GM12878 (cell line): ENCODE measurements at regions not wholly inside any gene's neighbourhood (a gene's known extent, or its start where the extent isn't known, plus 50 kb on each side); places are given as distances from the start of the nearest gene placed in this dataset.

Experiments used
- ATAC-seq: fragments of 200-7000 bp; cut with Tn5 transposase; 3 replicates; pipeline ENCODE4 v1.9.1; 2020; ENCODE audit warnings: mild to moderate bottlenecking, moderate library complexity
- BruUV-seq: library from RNA; stranded (reverse); fragments of 400-500 nt; replicated peaks from 2 replicates; lab custom pipeline; 2021; lab: Mats Ljungman, UMichigan
- CTCF ChIA-PET: fragments of 300-600 bp; sonication (Branson Sonifier 250); formaldehyde crosslinking; extraction: SDS; loops from one replicate; lab custom pipeline; 2021; ENCODE audit warnings: inconsistent platforms; lab: Yijun Ruan, JAX
- POLR2A ChIA-PET: fragments of 350-600 bp; formaldehyde crosslinking; extraction: SDS; loops from one replicate; lab custom pipeline; 2021; ENCODE audit warnings: inconsistent platforms; lab: Charles Lee
- RAD21 ChIA-PET: fragments of 300-600 bp; sonication (Branson Sonifier 250); formaldehyde crosslinking; loops from one replicate; lab custom pipeline; 2023; ENCODE audit warnings: antibody characterized with exemption; ENCODE audit not compliant: unreplicated experiment; lab: Charles Lee
- SMC1A ChIA-PET: fragments of 300-600 bp; sonication (Branson Sonifier 250); formaldehyde crosslinking; loops from one replicate; lab custom pipeline; 2023; ENCODE audit not compliant: unreplicated experiment, uncharacterized antibody; lab: Charles Lee
- DNase-seq: peaks from one replicate; pipeline ENCODE4 v3.0.0-alpha.2; 2011; ENCODE audit warnings: low read depth, low spot score
- FAIRE-seq: peaks from 3 replicates; lab custom pipeline; 2011; peaks lifted over from hg19 to GRCh38; lab: Jason Lieb, UNC
- H2AFZ ChIP-seq: 2 replicates; pipeline ENCODE4 v1.6.0; 2011; ENCODE audit warnings: low read depth, low read length, control low read depth; ENCODE audit not compliant: control insufficient read depth
- H3K27ac ChIP-seq: 2 replicates; pipeline ENCODE4 v1.5.1; 2011; ENCODE audit warnings: control low read depth; ENCODE audit not compliant: control insufficient read depth, insufficient read depth
- H3K27me3 ChIP-seq, 2 experiments: replicated peaks in 1 of 2; 2 replicates each; pipeline versions ENCODE4 v1.6.0 to v1.6.1; 2011; ENCODE audit warnings: low read length in 1 of 2; ENCODE audit not compliant: control insufficient read depth in 2 of 2, insufficient read depth in 2 of 2
- H3K36me3 ChIP-seq, 2 experiments: 2 replicates each; pipeline ENCODE4 v1.5.1; 2011; ENCODE audit warnings: low read length in 1 of 2; ENCODE audit not compliant: control insufficient read depth in 2 of 2, insufficient read depth in 2 of 2
- H3K4me1 ChIP-seq: 2 replicates; pipeline ENCODE4 v1.6.1; 2011; ENCODE audit warnings: mild to moderate bottlenecking, low read length, moderate library complexity, mixed read lengths; ENCODE audit not compliant: control insufficient read depth, insufficient read depth
- H3K4me2 ChIP-seq: 2 replicates; pipeline ENCODE4 v1.6.0; 2011; ENCODE audit warnings: control low read depth; ENCODE audit not compliant: control insufficient read depth, insufficient read depth
- H3K4me3 ChIP-seq: fragments of 200-600 bp; sonication (generic); 2 replicates; pipeline ENCODE4 v1.5.1; 2016
- H3K79me2 ChIP-seq: 2 replicates; pipeline ENCODE4 v1.6.0; 2011; ENCODE audit warnings: low read length; ENCODE audit not compliant: control insufficient read depth, insufficient read depth
- H3K9ac ChIP-seq: 2 replicates; pipeline ENCODE4 v1.8.0; 2011; ENCODE audit warnings: low read length, control low read depth, mixed read lengths; ENCODE audit not compliant: control insufficient read depth, insufficient read depth
- H3K9me3 ChIP-seq: replicated peaks from 3 replicates; pipeline ENCODE4 v1.5.1; 2011; ENCODE audit warnings: mild to moderate bottlenecking, low read length; ENCODE audit not compliant: control insufficient read depth, insufficient read depth
- H4K20me1 ChIP-seq: 2 replicates; pipeline ENCODE4 v1.6.0; 2011; ENCODE audit not compliant: control insufficient read depth, insufficient read depth
- ATF3 ChIP-seq: IDR thresholded peaks from 2 replicates; pipeline ENCODE4 v1.6.1; 2011; ENCODE audit warnings: low read depth, mild to moderate bottlenecking, low read length, moderate library complexity, borderline replicate concordance; ENCODE audit errors: extremely low read depth
- BRCA1 ChIP-seq: IDR thresholded peaks from 2 replicates; pipeline ENCODE4 v1.6.1; 2011; ENCODE audit warnings: low read depth, low read length, improper control_type of control experiment
- E4F1 ChIP-seq: fragments of 450-650 bp; IDR thresholded peaks from 2 replicates; pipeline ENCODE4 v1.6.1; 2018; ENCODE audit warnings: borderline replicate concordance, mild to moderate bottlenecking; ENCODE audit not compliant: partially characterized antibody
- IKZF1 ChIP-seq: fragments of 450-650 bp; conservative IDR thresholded peaks from 2 replicates; pipeline ENCODE4 v1.6.1; 2017; ENCODE audit warnings: antibody characterized with exemption, mild to moderate bottlenecking
- MTA2 ChIP-seq: fragments of 450-650 bp; IDR thresholded peaks from 2 replicates; pipeline ENCODE4 v1.6.1; 2016; ENCODE audit warnings: low read depth, mild to moderate bottlenecking, moderate library complexity
- PAX5 ChIP-seq: IDR thresholded peaks from 2 replicates; pipeline ENCODE4 v1.6.1; 2011; ENCODE audit warnings: low read depth, low read length, borderline replicate concordance
- PML ChIP-seq: IDR thresholded peaks from 2 replicates; pipeline ENCODE4 v1.6.1; 2012; ENCODE audit warnings: low read length, inconsistent platforms
- RBBP5 ChIP-seq: fragments of 200-600 bp; sonication (generic); conservative IDR thresholded peaks from 2 replicates; pipeline ENCODE4 v1.6.1; 2016
- SMARCA5 ChIP-seq: fragments of 450-650 bp; IDR thresholded peaks from 2 replicates; pipeline ENCODE4 v1.6.1; 2017; ENCODE audit warnings: mild to moderate bottlenecking
- SPI1 ChIP-seq: IDR thresholded peaks from 2 replicates; pipeline ENCODE4 v1.6.1; 2011; ENCODE audit warnings: low read depth, mild to moderate bottlenecking, low read length, moderate library complexity, borderline replicate concordance; ENCODE audit not compliant: insufficient read depth
- ZNF274 ChIP-seq: IDR thresholded peaks from one replicate; pipeline ENCODE4 v1.8.0; 2011; ENCODE audit not compliant: insufficient read length, insufficient read depth
- ZNF592 ChIP-seq: fragments of 450-650 bp; IDR thresholded peaks from 2 replicates; pipeline ENCODE4 v1.6.1; 2017; ENCODE audit warnings: mild to moderate bottlenecking, moderate library complexity
- WGBS: methylation state at CpG from one replicate; pipeline ENCODE4 v1.1.6; 2016; ENCODE audit warnings: low lambda C conversion rate; ENCODE audit not compliant: insufficient replicate concordance, insufficient coverage; ENCODE audit errors: missing lambda C conversion rate; 5-methylcytosine and 5-hydroxymethylcytosine counted together
- in situ Hi-C: fragments of 300-500 bp; cut with MboI; formaldehyde crosslinking; loops from 9 replicates; pipeline ENCODE4 v1.14.3; 2018; ENCODE audit warnings: mixed read lengths
- intact Hi-C: fragments of 100-400 bp; cut with micrococcal nuclease; formaldehyde crosslinking; loops from one replicate; pipeline ENCODE4 v1.14.2; 2022; ENCODE audit not compliant: unreplicated experiment

GRCh38 chrX:143306991-143307937 is 210.0 kb downstream of the SPANXN3 start:
- BruUV-seq: no TSS peak
- Histone ChIP-seq H3K27me3 (no peaks in the 10 kb centered on the region), H3K4me3 (no peak overlapping the region), H3K27ac (no peak overlapping the region), H3K79me2 (no peaks in the 10 kb centered on the region), H2AFZ (no peak overlapping the region), H4K20me1 (no peaks in the 10 kb centered on the region), H3K4me2 (no peak overlapping the region), H3K36me3 (no peaks in the 10 kb centered on the region), H3K9me3 (no peaks in the 10 kb centered on the region), H3K4me1 (no peaks in the 10 kb centered on the region), H3K9ac (no peak overlapping the region)
- intact Hi-C loops (no loop called here), in situ Hi-C loops (no loop called here)
- FAIRE-seq (no peak), DNase-seq (no peak), ATAC-seq (no peak)
- ChIA-PET CTCF (no interaction called here), RAD21 (no interaction called here), POLR2A (no interaction called here), SMC1A (no interaction called here)
- WGBS: 15% methylated on average over 9 of the region's 9 CpGs
- TF ChIP-seq ZNF274 (no peak), BRCA1 (no peak), ATF3 (no peak), PML (no peak), RBBP5 (no peak), PAX5 (no peak), SPI1 (no peak), E4F1 (no peak), MTA2 (no peak), SMARCA5 (no peak), IKZF1 (no peak), ZNF592 (no peak)
